HG03457 (cell line): ENCODE measurements at regions not wholly inside any gene's neighbourhood (a gene's known extent, or its start where the extent isn't known, plus 50 kb on each side); places are given as distances from the start of the nearest gene placed in this dataset.

Experiments
- ATAC-seq: cut with Tn5 transposase; IDR thresholded peaks from one replicate; pipeline ENCODE4 v1.9.1; 2021; ENCODE audit warnings: moderate number of reproducible peaks; ENCODE audit not compliant: unreplicated experiment

DNA sequence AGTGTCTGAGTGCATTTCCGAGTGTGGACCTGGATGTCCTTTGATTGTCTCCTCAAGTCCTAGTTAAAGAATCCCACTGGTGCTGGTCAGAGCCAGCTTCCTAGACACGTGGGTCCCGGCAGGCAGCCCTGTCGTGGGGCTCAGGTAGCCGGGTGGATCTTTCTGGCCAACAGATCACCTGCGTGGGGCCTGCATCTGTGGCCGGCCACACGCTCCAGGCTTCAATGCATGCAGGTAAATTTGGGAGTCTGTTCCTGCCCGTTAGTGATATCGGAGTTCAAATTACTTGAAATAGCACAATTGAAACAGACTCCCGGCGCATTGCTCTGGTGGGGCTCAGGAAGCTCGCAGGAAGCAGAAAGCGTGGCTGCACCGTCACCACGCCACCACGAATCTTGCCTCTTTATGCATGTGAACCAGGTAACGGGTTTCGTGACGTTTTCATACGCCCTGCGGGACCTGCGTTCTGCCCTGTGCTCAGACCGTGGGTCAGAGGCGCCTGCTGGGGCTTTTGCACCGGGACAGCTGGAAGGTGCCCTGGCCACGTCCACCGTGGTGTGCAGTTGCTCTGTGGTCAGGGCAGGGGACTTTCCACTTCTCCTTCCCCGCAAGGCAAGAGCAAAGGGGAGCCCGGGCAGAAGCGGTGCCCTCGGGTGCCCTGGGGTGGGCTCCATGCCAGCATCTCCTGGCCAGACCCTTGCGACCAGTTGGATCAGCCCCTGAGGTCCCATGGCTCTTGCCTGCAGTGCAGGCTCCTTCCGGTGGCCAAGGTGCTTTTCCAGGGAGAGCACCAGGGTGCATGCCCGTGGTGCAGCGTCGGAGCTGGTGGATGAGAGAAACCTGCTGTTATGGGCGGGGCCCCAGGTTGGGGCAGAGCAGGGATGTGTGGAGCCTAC, 803.5 kb downstream of the BRD1 start:
- no peak for ATAC-seq

DNA sequence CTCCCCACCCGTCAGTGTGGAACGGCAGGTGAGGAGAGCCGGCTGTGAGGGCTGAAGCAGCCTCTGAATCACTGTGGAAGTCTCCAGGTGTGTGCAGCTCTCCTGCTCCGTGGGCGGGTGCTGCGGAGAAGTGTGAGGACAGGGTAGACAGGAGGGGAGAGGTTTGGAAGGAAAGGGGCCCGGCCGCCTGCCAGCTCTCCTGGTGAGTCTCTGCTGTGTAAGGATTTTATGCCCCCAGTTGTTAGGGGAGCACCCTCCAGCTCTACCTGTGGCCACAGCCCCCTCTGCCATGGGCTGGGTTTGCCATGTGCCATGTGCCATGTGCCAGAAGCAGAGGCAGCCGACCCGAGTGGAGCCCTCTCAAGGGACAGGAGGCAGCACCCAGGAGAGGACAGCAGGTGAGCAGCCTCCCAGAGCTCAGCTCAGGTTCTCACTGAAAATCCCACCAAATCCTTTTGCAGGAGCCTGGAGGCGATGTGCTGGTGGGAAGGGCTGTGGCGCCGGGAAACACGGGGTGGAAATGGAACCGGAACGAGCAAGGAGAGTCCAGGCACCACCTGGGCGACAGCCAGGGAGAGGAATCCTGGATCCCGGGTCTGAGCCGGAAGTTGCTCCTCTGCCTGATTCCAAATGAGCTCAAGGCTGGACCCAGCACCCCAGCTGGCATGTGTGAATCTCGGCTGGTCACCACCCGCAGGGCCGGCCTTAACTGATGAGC, 804.4 kb downstream of the BRD1 start:
- ATAC-seq, result no peak

DNA sequence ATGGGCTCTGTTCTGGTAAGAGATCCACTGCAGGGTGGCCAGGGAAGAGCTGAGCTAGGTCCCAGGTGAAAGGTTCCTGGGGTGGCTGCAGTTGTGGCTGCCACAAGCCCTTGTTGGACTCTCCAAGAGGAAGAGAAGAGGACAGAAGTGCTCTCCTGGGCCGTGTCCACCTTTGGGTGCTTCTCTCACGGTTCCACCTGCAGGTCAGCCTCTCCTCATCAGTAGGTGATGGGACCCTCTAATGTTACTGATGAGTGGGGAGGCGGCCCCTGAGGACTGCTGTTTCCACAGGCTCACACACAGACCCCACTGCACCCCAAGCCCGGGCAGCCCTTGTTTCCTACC, 804.9 kb downstream of the BRD1 start:
- ATAC-seq, result no peak

DNA sequence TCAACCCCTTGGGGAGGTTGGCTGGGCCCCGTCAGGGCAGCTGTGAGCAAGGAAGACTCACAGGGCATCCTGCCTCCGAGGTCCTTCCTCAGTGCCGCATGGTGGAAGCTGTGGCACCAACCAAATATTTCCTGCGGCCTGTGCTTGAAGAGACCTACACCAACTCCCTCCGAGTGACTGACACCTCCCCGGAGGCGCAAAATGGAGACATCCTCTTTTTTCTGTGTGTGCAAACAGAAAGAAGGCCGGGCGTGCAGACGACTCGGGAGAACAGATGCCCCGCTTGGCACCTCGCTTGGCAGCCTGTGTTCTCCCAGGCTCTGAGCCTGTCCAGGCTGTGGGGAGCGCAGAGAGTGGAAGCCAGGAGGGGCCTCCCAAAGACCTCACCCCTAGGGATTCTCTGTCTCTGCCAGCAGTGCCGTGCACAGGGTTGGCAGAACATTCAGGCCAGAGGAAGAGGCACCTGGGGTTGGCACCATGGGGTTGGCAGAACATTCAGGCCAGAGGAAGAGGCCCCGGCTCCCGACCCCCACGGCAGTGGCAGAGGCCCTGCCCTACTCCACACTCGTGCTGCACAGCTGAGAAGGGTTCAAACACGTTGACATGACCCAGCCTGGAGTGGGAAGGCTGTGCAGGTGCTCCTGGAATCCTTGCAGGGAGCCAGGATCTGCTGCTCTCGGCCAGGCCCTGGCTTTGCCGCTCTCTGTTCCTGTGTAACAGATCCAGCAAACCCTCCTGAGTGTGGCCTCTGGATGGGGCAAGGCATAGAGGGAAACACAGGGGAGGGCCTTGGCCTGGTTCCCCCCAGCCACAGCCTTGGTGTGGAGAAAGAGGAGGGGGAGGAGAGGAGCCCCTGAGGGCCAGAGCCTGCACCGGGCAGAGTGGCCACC, 805.5 kb downstream of the BRD1 start:
- ATAC-seq, result no peak

DNA sequence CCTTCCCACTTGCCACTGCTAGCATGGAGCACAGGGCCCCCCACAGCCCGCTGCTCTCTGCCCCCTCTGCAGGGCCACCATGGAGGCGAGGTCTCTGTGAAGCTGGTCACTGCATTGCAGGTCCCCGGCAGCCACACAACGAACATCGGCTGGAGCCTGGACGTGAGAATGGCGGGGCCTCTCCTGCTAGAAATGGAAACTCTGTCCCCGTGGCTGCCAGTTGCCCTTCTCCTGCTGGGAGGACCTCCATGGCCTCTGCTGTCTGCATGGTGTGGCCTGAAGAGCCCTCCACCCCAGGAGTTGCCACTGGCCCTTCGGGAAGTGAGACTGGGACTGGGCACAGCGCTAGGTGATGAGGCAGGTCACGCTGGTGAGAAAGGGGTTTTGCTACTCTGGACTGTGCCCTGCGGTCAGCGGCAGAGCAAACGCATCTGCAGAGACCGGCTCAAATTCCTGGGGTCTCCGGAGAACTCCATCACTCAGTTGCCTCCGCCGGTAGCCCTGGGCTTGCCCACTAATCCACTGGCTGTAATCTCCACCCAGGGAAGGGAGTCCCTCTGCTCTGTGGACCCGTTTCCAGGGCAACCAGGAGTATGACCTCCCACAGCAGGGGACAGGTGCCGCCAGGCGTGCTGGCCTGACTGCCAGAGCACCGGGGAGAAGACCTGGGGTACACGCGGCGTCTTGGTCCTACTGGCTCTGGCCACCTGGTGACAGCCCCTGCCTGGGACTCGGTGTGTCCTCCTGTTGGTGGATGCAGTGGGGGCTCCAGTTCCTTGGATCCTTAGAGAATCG, 806.3 kb downstream of the BRD1 start:
- ATAC-seq, result no peak

DNA sequence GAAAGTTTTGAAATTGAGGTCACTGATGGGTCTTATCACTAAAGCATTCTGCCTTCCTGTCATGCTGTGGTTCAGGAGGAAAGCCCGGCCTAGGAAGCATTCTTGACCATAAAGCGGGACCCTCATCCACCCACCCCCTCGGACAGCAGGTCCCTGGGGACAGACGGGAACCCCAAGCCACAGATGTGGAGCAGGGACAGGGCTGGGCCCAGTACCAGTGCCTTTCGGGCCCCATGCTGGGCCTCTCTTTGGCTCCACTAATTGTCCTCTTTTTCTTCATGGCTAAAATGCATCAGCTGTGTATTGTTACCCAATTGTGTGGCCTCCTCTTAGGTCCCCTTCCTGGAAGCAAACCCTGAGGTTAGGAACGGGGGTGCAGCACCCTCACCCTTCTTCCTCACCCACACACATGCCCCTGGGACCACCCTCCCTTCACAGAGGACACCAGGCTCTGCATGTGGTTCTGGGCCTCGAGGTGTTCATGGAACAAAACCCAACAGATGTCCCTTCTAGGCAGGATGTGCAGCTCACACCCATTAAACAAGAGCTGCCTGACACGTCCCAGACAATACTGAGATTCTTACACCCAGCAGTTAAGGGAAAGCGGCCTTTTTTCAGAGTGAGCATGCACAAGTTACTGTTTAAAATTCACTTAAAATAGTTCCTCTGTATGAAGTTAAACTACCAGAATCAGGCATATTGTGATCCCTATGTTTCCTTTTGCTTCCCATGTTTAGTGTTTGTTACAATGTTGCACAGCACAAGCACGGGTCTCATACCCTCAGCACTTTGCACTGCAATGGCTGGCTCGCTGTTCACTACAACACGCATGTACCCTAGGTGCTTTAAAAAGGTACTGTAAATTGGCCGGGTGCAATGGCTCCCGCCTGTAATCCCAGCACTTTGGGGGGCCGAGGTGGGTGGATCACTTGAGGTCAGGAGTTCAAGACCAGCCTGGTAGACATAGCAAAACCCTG, 807.6 kb downstream of the BRD1 start:
- ATAC-seq, result no peak

DNA sequence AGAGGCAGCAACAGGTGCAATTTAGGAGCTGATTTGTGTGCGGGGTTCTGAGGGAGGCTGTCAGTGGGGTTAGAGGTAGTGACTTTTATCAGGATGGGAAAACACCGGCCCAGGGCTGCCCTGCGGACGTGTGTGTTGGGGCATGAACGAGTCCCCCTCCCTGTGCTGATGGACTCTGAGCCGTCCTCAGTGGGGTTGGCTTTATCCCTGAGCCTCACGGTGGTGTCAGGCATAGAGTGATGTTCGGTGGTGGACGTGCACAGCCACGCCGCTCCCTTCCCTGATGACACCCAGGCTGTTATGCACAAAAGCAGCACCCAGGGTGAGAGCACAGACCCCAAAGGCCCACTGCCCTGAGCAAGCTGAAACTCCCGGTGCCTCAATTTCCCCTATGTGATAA, 809.1 kb downstream of the BRD1 start:
- no peak for ATAC-seq

DNA sequence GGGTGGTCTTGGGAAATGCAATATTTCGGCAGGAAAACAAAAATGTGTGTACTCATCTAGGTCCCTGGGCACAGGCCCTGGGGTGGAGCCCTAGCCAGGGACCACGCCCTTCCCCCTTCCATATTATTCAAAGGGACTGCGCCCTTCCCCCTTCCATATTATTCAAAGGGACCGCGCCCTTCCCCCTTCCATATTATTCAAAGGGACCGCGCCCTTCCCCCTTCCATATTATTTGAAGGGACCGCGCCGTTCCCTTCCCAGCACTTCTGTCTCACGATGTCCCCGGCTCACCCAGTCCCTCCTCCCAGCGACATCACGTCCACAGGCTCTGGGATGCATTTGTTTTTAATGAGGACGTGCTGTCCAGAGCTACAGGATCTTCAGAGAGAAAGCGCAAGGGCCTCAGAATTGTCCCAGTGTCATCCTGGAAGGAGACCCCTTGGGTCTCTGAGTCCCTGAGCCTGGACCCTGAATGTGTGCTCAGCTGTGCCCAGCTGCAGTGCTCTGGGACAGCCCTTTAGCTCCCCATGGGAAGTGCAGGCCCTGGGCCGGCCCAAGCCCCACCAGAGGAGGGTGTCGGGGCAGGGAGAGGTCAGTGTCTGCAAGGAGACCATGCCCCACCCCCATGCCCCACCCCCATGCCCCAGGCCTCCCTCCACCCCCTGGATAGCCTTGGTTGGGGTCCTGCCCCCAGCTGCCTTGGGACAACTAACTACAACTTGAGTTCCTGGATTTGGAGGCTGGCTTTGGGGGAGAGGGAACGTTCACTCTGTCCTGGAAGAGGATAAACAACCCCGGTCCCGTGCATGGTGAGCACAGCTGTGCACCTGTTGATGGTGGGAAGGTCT, 810.0 kb downstream of the BRD1 start:
- ATAC-seq, result no peak

DNA sequence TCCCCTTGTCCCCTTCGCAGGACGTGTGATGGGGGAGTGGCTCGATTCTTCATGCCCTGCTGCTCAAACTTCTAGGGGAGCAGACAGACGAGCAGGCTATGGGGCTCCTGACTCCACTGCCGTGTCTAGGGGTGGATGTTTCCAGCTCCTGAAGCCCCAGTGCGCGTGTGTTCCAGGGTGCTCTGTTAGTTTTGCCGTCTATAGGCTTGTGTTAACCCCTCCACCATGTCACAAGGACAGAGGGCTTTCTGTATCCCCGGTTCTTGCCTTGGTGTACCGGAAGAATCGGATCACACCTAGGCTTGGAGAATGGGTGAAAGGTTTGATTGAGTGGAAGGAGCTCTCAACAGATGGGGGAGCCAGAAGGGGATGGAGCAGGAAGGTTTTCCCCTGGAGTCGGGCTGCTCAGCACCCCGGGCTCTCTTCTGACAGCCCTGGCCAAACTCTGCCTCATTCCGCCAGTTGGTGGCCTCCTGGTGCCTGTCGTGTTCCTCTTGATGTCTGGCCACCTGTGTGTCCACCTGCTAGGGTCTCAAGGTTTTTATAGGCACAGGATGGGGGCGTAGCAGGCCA, 810.7 kb downstream of the BRD1 start:
- ATAC-seq, result no peak

DNA sequence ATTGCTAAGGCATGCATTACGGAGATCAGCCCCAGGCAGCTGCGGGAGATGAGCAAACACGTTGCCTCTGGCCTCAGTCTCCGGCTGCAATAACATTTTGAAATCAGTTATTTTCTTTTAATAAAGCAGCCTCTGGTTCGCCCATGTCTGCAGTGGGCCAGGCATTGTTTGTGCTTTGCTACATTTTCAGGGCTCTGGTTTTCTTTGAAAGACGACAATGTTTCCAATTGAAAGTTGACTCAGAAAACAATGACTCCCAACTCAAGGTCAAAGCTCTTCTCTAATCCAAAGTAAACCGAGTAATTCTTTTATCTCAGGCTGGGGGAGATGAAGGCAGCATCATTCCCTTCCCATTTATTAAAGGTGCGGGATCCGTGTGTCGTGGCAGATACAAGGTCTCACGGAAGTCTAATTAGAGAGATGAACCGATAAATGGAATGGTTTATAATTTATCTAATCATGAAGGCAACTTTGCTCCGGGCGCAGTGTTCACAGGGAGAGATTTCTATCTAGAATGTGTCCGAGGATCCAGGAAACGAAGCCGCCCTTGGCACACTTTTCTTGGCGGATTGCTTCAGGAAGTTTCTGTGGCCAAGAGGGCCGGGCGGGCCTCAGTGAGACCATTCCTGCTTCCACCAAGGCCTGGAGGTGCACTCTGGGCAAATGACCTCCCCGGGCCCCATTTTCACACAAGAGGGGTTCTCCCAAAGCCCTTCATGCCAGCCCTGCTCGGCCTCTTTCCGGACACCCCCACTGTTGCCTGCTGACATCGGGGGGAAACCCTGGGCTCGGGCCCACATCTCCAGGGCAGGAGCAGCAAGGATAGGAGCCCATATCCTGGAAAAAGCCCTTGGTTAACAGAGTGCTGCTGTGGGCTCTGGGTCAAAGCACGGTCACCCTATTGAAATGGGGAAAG, 811.4 kb downstream of the BRD1 start:
- no peak for ATAC-seq

DNA sequence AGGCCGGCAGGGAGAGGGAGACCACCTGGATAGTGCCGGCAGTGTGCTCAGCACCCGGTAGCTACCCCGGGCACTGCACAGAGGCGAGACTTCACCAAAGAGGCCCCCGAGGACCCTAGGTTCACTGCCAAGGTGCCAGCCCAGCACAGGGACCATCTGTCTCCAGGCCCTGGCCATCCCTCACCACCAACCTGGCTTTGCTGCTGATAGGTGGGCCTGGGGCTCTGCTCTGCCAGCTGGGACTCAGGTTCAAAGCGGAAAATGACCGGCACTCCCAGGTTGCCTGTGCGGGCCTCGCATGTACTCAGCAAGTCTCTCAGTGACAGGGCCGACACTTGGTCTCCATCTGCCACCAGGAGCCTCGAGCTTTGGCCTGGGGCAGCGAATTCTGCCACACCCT, 812.2 kb downstream of the BRD1 start:
- no peak for ATAC-seq

DNA sequence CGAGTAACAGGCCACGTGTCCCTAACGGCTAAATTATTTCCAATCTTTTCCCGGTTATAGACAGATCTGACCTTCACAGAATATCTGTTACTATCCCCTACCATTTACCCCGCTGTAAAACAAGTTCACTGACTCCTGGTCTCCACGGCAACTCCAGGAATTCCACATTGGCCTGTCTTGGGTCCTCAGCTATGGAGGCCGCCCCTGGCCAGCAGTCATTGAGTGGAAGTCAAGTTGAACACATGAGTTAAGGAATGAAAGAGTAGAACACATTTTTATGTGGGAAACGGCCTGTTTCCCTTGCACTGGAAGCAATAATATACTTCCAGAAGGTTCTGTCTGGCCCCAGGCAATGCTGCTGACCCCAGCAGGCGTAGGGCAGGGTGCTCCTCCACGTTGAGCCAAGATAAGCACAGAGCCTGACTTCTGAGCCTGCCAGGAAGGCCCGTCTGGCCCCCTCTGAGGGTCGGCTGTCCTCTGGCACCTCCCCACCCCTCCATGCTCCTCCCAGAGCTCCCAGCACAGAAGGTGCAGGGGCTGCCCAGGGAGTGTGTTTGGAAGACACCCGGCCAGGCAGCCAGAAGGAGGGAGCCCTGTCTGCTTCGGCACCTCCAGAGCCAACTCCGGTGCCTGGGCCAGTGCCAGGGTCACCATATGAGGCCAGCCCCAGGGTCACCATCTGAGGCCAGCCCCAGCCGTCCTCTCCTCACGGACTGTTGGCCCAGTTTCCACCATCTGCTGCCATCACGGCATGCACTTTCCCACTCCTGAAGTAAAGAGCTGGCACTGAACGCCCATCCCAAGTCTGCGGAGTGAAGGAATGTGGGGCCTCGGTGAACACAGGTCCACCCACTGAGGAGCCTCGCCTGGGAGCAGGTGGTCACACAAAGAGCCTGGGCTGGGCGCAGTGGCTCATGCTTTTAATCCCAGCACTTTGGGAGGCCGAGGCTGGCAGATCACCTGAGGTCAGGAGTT, 813.2 kb downstream of the BRD1 start:
- ATAC-seq, result no peak

DNA sequence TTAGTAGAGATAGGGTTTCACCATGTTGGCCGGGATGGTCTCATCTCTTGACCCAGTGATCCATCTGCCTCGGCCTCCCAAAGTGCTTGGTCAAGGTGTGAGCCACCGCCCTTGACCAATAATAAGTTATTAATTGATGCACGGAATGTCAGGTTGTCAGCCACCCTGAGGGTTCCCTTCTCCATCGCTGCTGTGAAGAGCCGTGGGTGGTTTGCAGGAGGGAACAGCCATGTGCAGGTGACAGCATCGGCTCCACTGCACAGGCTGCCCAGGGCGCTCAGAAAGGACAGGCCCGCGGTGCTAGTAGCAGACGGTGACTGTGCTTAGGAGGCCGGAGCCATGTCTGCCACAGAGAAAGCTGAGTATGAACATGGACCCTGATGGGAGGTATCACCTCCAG, 814.0 kb downstream of the BRD1 start:
- no peak for ATAC-seq

DNA sequence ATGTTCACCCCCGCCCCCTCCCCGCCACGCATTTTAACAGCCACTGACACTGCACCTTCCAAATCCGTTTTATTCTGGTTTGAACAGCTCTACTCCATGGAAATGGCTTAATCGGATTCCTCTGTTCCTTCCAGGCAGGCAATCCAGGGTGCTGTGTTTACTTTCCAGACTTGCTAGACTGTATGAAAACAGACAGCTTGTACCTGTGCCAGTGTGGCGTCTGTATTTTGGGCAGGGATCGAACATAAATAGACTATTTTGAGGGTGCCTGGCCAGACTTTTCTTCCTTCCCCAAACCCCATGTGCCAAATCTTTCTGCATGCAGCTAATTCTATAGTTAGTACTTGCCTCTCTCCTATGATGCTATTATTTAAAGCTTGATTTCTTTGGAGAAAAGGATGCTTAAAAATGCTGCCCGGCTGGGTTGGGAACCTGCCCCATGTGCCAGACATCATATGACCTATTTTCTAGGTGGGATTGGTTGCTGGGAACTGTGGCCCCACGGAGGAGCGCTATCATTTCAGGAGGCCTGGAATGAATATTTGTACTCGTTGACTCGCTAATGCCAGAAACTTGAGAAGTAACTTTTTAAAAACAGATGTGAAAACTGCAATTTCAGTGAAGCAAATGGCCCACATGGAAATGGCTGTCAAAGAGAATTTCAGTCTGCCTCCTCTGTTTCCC, 814.8 kb downstream of the BRD1 start:
- ATAC-seq, result no peak
